GM18873 (cell line): ENCODE measurements at regions not wholly inside any gene's neighbourhood (a gene's known extent, or its start where the extent isn't known, plus 50 kb on each side); places are given as distances from the start of the nearest gene placed in this dataset.

ENCODE experiments used
- ATAC-seq: cut with Tn5 transposase; IDR thresholded peaks from one replicate; pipeline ENCODE4 v1.9.1; 2021; ENCODE audit warnings: mild to moderate bottlenecking, moderate library complexity, moderate number of reproducible peaks; ENCODE audit not compliant: unreplicated experiment, low FRiP score

DNA sequence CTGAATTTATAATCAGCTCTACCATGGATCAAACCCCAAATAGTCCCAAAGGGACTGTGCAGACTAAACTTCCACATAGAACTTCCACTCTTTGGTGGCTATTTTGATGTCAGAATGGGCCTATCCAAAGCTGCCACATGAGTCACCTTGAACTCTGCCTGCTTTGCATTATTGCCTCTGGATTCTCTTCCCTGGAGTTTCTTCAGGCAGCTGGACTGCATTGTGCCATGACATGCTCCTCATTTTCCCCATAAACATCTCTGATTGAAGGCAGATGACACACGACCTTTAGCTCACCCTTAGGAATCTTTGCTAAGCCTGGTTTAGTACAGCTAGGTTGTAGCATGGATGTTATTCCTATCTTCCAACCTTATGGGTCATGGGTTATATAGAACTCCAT, 251.7 kb downstream of the FZD1 start:
- no peak for ATAC-seq

DNA sequence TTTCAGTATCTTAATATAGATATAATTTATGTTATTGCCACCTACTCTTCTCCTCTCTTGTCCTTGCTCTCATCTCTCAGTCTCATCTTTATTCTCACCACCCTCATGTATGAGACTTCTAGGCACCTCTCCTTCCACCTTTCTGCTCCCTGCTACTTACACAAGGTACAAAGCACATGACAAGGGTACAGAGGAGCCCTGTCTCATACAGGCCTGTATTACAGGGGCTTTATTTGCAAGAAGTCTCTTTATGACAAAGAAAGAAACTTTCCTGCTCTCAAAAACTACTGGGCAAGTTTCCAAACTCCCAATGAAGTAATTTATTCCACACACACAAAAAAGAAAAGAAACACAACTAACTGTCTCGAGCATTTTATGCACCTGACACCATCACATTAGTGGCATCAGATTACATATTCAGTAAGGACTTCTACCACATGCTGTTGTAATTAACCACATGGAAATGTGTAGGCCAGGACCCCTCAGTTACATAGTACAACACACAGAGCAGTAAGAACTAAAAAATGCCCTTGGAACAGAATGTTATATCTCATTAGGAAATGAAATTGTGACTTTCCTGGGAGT, 253.1 kb downstream of the FZD1 start:
- ATAC-seq = no peak

DNA sequence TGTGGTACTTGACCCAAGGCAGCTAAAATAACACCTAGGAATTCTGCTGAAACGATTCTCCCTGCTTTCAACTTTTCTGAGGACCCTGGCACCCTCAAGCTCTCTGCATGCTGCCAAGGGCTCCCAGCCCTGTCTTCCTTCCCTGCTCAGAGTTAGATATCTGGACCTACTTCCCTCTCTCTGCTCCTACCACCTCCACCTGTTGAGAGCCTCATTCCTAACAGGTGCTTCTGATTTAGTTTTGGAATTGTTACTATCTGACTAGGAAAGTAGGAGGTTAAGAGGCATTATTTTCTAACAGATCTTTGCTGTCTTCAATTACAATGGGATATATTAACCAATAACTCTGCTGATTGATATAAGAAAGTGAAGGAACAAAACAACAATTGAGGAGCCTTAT, 253.8 kb downstream of the FZD1 start:
- no peak for ATAC-seq

DNA sequence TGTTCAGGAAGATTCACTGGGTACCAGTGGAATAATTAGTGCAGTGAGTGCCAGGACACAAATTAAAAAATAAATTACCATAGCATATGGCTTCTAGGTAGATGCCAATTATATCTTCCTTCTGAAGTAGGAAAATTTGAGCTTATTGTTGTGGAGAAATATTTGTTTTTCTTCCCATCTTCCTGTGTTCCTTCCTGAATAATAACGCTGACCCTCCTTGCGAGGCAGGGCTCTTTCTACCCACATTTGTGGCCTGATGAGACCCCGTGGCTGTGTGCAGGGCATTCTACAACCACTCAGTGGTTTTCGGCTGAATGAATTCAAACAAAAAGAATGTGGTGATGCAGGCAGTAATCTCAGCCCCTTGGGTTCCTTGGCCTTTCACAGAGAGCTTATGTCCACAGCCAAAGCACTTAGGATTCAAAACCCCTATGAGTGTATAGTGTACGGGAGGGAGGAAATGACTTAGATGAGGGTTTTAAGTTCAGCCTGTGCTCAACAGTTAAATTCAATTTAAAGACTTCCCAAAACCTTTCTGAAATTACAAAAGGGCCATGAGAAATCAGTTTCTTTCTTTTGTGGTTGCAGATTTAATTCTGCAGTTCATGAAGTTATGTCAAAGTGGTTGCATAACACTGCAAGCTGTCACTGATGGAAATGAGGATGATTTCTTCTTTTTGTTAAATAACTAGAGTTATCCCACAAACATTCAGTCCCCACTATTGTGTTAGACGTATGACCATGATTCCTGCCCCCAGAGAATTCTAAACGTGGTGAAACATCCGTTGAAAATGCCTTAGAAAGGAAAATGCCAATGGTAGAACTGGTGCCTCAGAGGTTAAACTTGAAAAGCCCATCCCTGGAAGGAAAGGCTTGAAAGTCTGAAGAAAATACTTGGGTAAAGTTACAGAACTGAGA, 255.3 kb downstream of the FZD1 start:
- no peak for ATAC-seq

DNA sequence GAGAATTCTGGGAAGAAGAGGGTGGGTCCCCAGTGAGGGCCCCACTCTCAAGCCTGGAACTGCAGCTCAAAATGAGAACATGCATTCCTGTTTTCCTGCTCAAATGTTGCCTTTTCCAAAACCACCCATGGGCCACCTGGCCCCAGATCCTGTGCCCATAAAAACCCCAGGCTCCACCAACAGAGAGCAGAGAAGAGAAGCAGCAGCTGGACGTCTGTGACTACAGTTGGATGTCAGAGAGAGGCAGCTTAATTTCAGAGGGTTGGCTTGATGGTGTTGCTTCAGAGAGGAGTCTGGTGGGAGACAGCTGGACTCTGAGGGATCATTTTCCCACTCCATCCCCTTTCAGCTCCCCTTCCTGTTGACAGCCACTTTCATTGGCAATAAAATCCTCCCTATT, 256.4 kb downstream of the FZD1 start:
- ATAC-seq = no peak

DNA sequence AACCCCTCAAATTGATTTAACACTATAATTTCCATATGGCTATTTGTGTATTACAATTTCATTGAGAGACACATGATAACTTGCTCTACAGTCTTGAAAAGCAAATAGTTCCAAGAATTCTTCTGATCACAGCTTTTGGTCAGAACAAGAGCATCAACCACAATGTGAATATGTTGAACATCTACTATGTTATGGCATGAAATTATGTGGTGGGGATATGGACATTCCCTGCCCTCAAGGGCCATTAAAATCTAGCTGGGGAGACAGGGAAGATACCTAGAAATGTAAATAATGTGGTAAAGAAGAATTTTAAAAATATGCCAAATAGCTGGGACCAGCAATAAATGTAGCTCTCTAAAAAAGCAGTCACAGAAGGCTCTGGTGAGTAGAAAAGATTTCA, 262.2 kb downstream of the FZD1 start:
- ATAC-seq = no peak

DNA sequence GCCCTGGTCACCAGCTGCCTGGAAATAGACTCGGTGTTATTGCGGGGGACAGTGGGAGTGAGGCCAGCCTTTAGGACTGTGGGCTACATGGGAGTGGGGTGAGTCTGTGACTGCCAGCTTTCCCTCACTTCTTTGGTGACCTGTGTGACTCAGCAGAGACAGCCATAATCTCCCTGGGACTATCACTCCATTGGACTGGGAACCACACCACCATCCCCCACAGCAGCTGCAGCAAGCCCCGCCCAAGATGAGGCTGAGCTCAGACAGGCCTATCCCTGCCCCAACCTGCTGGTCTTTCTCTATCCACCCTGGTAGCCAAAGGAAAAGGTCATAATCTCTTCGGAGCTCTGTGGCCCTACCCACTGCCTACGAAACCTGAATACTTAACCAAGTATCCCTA, 263.2 kb downstream of the FZD1 start:
- no peak for ATAC-seq

DNA sequence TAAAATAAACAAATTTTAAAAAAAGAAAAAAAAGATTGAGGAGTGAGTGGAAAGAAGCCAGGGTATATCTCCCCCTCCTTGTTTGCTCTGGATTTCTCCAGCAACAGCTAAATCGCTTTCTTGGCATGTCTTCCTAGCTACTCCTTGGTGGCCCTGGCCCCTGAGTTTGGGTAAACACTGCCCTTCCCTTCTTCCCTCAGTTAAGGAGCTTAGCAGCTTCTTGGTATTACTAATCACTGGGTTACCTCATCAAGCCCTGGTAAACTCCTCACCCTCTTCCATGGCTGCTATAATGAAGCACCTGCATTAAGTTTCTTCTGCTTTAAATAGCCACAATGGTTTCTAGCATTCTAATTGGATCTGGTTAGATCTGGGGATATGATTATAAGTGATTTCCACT, 269.8 kb downstream of the FZD1 start:
- no peak for ATAC-seq

DNA sequence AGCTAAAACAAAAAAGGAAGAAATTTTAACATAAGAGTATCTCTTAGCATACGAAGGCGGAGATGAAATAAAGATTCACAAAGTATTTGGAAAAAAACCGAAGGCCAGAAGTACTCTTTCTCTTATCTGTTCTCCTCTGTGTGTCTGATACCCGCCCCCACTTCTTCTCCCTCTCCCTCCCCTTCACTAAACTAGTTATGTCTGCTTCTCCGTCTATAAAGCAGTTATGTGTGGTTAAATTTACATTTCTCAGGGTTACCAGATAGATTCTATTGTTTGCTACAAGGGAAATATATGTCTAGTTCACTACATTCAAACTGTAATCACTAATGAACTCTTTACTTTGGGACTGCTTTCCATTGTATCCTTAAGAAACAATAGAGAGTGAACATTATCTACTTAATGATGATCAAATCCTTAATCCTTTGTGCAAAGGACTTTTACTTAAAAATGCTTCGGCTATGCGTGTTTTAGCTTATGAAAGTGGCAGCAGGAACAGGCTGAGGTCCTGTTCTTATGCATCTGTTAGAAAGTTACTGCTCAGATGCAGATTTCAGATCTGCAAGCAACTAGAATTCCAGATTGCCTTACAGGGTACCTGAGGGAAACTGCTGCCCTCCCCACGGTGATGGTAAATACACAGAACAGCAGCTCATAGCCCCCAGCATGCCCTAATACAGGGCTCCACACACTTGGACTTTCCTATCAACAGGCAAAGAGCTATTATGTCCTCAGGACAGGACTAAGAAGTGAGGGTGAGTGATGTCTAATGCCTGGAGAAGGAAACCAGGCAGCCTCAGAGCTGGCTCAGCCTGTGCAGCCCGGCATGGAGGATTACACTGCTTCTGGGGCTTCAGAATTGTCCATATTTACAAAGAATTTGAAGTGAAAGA, 273.3 kb downstream of the FZD1 start:
- no peak for ATAC-seq

DNA sequence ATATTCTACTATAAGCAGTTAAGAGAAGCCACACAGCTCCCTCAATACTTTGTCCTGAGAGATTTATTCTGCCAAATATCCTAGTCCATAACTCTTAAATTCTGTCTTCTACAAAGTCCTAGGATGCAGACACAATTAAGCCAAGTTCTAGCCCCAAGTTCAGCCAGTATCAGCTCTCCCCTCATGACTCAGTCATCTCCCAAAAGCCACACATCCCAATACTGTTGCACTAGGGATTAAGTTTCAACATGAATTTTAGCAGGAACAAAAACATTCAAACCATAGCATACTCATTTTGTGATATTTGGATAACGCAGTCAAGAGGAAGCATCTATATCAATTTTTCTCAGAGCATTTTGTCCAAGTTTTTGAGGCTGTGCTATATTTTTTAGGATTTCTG, 277.4 kb downstream of the FZD1 start:
- ATAC-seq = no peak

DNA sequence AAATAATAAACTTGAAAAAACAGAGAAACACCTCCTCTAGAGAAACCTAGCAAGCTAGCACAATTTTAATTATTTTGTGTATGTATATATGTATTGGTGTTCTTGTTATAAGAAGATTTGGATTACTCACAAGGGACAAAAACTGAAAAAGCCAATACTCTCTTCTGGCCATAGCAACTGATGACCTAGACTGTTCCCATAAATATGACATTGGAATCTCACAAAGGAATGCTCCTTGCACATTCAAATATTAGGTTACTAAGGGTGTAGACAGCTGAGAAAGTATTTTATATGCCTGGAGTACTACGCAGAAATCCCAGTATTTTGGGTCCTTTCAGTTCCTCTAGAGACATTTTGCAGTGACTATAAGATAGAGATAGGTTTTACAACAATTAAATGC, 279.4 kb downstream of the FZD1 start:
- no peak for ATAC-seq

DNA sequence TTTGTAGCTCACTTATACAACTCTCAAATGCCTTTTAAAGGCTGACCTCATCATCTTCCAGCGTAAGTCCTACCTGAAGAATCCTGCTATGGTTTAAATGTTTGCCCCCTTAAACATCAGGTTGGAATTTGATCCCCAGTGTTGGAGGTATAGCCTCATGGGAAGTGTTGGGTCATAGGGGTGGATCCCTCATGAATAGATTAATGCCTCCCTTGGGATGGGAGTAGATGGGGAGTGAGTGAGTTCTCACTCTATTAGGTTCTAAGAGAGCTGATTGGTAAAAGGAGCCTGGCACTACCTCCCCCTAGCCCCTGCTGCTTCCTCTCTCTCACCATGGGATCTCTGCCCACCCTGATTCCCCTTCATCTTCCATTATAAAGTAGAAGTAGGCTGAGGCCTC, 285.6 kb downstream of the FZD1 start:
- no peak for ATAC-seq

DNA sequence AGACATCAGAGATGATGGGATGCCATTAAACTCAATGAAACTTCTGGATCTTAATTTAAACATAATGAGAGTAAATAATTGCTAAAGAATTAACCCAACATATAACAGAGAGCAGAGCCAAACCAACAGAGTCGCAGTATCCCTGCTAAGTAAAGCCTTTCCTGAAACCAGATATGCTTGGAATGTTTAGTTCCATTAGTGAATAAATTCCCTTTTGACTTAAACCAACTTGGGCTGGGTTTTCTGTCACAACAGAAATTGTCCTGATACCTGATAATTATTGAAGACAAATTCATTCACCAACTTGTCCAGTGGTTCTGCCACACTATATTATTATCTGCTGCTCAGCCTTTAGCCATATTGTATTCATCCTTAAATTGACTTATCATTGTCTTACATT, 286.7 kb downstream of the FZD1 start:
- ATAC-seq = no peak

DNA sequence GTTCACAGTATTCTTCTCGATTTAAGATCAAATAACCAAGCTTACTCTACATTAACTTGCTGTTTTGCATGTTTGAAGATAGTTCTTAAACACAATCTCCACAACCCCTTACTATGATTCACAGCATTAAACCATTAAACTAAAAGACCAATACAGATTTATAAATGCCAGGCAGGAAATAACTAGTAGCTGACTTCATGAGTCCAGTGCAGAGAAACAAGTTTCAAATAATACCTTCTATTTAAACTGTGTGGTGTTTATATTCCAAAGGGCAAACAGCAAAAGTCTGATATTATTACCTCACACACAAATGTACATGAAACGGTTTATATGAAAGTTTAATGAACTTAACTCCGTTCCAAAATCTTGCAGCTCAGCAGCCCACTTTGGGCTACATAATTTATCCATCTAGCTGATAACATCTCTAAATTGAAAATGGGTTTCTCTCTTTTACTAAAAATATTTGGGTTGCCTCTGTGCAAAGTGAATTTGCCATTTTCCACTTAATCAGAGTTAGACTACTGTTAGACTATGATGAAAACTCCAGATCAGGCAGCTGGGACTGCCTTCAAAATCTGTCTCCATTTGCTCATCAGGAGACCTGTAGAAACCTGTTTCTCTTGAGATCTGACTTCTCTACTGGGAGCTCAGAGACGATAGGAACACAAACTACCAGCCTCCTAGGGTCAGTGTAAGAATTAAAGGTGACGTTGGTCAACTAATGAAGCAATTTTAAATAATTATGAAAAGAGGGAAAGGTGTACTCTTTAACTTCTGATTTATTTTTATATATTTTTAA, 287.3 kb downstream of the FZD1 start:
- no peak for ATAC-seq

DNA sequence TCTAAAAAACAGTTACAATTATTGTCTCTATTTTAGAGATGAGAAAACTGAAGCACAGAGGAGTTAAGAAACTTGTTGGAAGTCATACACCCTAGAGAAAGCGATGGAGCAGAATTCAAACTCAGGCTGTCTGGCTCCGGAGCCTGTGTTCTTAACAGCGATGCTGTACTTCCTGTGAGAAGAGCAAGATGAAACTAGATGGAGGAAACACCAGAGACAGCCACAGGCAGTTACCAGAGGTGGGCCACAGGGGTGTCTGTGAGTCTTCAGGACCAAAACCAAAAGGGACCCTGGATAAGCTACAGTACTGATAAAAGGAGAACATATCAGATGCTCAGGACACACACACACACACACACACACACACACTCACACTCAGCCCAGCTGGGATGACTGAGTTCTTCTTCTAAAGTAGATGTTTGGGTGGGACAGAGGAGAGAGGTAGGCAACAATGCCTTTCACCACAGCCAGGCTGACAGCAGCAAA, 289.2 kb downstream of the FZD1 start:
- ATAC-seq = no peak

DNA sequence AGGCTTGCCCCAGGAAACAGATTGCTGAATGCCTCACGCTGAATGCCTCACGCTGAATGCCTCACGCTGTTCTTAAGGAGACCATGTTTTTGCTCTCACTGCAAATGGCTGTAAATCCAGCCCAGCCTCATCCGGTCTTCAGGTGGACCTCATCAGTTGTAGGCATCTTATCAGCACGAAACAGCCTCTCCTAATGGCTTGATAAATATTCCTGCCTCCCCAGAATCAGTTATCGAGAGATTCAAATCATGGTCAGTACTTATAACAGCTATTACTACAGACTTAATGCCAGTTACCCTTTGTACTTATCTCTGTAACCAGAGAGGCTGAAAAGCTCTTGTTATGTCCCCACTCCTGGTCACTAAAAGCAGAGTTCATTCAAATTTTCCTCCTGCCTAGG, 290.6 kb downstream of the FZD1 start:
- no peak for ATAC-seq

DNA sequence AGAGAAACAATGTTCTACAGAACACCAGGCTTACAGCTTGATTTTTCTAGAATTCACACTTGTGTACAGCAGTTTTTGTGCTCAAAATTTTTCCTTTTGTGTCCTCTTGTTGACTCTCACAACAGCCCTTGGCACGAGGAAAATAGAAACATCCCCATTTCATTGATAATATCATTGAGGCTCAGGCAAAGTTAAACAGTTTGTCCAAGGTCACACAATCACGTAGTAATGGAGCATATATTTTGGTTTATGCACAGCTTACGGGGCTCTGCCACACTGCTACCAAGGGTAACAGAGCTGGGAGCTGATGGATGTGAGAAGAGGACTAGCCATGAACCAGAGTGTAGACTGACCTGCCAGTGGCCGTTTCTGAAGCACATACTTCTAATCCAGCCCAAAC, 292.0 kb downstream of the FZD1 start:
- no peak for ATAC-seq

DNA sequence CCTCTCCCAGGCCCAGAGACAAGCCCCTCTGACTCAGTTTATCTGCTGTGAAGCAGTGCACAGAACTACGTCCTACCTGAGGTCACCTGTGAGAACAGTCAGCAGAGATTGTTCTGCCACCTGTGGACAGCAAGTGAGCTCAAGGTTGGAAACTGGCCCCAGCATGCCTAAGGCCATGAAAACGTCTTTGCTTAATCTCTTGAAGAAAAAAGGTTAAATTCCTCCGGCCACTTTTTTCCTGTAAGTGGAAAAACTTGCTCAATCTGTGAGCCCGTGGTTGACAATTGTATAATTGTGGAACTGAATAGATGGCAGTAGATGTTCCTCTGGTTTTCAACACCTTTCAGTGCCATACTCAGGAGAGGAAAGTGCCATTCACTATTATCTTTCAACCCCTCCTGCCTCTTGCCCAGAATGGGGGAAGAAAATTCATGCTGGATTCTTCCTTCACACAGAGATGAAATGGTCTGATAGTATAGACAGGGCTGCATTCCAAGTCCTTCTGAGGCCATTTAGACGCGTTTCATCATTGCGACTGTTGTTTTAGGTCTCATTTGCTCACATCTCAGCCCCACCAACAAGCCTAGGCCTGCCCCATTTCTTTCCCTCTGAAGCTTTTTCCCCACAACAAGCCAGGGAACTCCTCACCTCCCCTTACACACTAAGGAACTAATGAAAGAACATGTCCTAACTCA, 292.9 kb downstream of the FZD1 start:
- no peak for ATAC-seq

DNA sequence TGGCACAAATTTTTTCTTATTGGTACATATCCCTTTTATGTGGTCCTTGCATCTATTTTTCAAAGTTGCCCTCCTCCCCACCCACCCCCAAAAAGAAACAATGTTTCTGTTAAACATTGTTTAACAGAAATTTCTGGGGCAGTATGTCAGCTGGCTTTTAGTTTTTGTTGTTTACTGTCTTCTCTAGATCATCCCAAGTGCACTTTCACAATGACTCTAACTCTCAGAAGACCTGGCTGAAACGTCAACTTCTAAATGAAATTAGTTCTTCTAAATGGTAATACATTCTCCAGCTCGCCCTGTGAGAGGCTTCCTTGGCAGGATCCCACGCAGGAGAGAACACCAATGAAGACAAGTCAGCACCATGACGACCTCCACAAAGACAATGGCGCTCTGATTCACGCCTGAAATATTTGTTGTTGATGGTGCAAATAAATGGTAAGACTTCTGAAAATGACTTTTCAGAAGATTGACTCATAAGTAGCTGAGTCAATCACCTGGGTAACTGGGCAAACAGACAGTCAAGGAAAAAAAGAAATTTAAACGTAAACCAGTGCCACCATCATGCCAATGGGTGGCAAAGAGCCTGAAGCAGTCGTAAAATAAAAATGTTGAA, 293.7 kb downstream of the FZD1 start:
- ATAC-seq = peak; percentile 92
